ENCODE measurements at regions not wholly inside any gene's neighbourhood (a gene's known extent, or its start where the extent isn't known, plus 50 kb on each side); places are given as distances from the start of the nearest gene placed in this dataset.

DNA sequence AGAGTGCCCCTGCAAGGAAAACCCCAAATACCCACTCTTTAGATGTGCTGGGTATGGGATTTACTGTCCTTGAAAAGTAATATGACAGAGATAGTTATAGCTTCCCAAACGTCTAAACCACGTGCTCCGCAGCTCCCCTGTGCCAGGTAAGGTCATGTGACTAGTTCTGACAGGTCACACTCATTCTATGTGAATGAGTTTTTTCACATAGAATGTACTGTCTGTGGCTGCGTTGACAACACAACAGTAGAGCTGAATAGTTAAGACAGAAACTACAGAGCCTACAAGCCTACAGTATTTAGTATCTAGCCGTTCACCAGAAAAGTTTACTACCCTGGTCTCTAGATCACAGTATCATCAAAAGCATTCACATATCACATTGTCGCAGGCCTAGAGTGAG lies 236.2 kb downstream of the ETS1 start:
- DNase-seq (ENCODE audit: extremely low spot score, unreplicated experiment) = no peak
- TF ChIP-seq, protein P1, sequence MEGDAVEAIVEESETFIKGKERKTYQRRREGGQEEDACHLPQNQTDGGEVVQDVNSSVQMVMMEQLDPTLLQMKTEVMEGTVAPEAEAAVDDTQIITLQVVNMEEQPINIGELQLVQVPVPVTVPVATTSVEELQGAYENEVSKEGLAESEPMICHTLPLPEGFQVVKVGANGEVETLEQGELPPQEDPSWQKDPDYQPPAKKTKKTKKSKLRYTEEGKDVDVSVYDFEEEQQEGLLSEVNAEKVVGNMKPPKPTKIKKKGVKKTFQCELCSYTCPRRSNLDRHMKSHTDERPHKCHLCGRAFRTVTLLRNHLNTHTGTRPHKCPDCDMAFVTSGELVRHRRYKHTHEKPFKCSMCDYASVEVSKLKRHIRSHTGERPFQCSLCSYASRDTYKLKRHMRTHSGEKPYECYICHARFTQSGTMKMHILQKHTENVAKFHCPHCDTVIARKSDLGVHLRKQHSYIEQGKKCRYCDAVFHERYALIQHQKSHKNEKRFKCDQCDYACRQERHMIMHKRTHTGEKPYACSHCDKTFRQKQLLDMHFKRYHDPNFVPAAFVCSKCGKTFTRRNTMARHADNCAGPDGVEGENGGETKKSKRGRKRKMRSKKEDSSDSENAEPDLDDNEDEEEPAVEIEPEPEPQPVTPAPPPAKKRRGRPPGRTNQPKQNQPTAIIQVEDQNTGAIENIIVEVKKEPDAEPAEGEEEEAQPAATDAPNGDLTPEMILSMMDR (IDR thresholded peaks at IDR 0.05) = no peak
- Mint-ChIP-seq H3K27me3 (ENCODE audit: unreplicated experiment) (peaks cover 16% of the 10 kb centered on the region), H3K27ac (ENCODE audit: unreplicated experiment) (no peak overlapping the region), H3K4me1 (ENCODE audit: unreplicated experiment) (no peaks in the 10 kb centered on the region), H3K9me3 (ENCODE audit: unreplicated experiment) (peaks cover 3% of the 10 kb centered on the region), H3K36me3 (ENCODE audit: unreplicated experiment) (no peaks in the 10 kb centered on the region), H3K4me3 (ENCODE audit: unreplicated experiment) (no peak overlapping the region)

DNA sequence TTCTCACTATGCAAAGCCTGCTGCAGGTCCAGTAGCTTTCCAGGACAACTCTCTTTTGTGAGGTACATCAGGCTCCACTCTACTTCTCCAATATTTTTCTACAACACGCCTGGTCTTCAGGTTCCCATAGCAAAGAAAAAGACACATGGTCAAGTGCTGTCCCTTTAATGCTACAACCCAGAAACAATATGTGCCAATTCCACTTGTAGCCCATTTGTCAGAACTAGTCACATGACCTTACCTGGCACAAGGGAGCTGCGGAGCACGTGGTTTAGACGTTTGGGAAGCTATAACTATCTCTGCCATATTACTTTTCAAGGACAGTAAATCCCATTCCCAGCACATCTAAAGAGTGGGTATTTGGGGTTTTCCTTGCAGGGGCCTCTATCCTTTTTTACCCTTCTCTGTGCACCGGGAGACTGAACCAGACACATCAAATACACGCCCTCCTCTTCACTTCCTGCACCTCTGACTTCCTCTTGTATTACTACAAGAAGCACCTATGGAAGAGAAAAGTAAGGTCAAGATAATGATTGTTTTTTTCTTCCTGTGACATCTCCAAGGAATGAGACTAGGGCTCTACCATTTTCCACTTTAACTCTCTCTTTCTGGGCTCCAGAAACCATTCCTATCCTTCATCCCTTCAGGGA lies 237.6 kb downstream of the ETS1 start:
- H3K4me1 Mint-ChIP-seq (ENCODE audit: unreplicated experiment) = no peaks in the 10 kb centered on the region
- no peak overlapping the region for H3K4me3 Mint-ChIP-seq (ENCODE audit: unreplicated experiment)
- peaks cover 3% of the 10 kb centered on the region for H3K9me3 Mint-ChIP-seq (ENCODE audit: unreplicated experiment)
- no peak for DNase-seq (ENCODE audit: extremely low spot score, unreplicated experiment)
- no peak overlapping the region for H3K27ac Mint-ChIP-seq (ENCODE audit: unreplicated experiment)
- H3K36me3 Mint-ChIP-seq (ENCODE audit: unreplicated experiment) = no peaks in the 10 kb centered on the region
- TF ChIP-seq, protein P1 (IDR thresholded peaks at IDR 0.05) = no peak
- peaks cover 12% of the 10 kb centered on the region for H3K27me3 Mint-ChIP-seq (ENCODE audit: unreplicated experiment)

DNA sequence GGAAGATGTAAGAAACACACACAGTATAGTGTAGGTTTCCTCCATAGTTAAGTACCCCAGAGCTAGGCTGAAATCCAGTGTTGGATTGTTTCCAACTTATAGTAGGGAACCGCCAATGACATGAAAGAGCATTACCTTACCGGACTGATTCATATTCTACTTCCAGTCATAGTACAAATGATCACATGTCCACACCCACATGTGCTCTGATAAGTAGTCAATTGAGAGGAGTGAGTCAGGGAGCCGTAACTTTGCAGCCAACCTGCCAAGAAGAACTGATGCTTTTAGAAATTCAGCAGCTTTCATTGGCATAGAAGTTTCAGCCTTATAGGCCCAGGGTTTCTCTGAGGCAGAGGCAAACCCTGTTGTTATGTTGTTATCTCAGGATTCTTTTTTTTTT lies 240.6 kb downstream of the ETS1 start:
- Mint-ChIP-seq H3K4me3 (ENCODE audit: unreplicated experiment) (no peak overlapping the region), H3K27ac (ENCODE audit: unreplicated experiment) (no peak overlapping the region), H3K4me1 (ENCODE audit: unreplicated experiment) (peaks cover 17% of the 10 kb centered on the region), H3K9me3 (ENCODE audit: unreplicated experiment) (no peaks in the 10 kb centered on the region), H3K36me3 (ENCODE audit: unreplicated experiment) (no peaks in the 10 kb centered on the region), H3K27me3 (ENCODE audit: unreplicated experiment) (peaks cover 3% of the 10 kb centered on the region)
- TF ChIP-seq, protein P1 (IDR thresholded peaks at IDR 0.05) = no peak
- no peak for DNase-seq (ENCODE audit: extremely low spot score, unreplicated experiment)

DNA sequence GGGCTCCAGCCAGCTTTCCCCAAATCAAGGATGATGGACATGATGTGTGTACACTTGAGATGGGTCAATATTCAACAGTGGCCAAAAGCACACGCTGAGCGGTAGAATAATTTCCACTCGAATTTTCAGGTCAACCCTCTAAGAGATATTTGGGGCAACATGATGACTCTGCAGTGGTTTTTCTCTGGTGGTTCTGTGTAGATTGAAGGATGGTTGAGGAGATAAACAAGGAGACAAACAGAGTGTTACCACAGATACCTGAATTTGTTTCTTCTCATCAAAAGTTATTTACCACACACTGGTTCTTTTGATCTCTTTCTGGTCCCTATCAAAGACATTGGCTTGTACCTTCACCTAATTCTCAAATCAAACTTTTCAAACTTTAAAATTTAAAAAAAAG lies 242.0 kb downstream of the ETS1 start:
- Mint-ChIP-seq H3K9me3 (ENCODE audit: unreplicated experiment) (no peaks in the 10 kb centered on the region), H3K4me1 (ENCODE audit: unreplicated experiment) (peaks cover 23% of the 10 kb centered on the region), H3K36me3 (ENCODE audit: unreplicated experiment) (no peaks in the 10 kb centered on the region), H3K4me3 (ENCODE audit: unreplicated experiment) (no peak overlapping the region), H3K27ac (ENCODE audit: unreplicated experiment) (no peak overlapping the region), H3K27me3 (ENCODE audit: unreplicated experiment) (peaks cover 2% of the 10 kb centered on the region)
- DNase-seq (ENCODE audit: extremely low spot score, unreplicated experiment) = no peak
- TF ChIP-seq, protein P1 (IDR thresholded peaks at IDR 0.05) = no peak

DNA sequence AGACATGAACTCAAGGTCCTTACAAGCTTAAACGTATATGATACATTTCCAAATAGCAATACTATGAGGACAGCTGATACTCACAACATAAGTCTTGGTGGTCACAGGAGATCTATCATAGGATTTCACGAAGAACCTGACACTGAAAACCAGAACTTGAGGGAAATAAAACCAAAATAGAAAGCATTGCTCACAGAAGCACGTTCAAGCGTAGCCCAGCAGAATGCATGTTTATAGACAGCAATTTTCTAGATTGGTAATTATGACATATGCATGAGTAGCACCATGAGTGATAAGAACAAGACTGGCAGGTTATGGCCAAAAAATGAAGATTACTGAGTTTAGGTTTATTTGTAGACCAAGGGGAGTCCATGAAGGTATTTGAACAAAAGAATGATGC lies 243.5 kb downstream of the ETS1 start:
- Mint-ChIP-seq H3K27me3 (ENCODE audit: unreplicated experiment) (no peaks in the 10 kb centered on the region), H3K4me1 (ENCODE audit: unreplicated experiment) (peaks cover 23% of the 10 kb centered on the region), H3K4me3 (ENCODE audit: unreplicated experiment) (no peak overlapping the region), H3K36me3 (ENCODE audit: unreplicated experiment) (no peaks in the 10 kb centered on the region), H3K27ac (ENCODE audit: unreplicated experiment) (no peak overlapping the region), H3K9me3 (ENCODE audit: unreplicated experiment) (no peaks in the 10 kb centered on the region)
- TF ChIP-seq, protein P1 (IDR thresholded peaks at IDR 0.05) = no peak
- DNase-seq (ENCODE audit: extremely low spot score, unreplicated experiment) = no peak

Measured in osteocyte (in vitro differentiated cells).